GM23338 (cell line): ENCODE measurements at regions not wholly inside any gene's neighbourhood (a gene's known extent, or its start where the extent isn't known, plus 50 kb on each side); places are given as distances from the start of the nearest gene placed in this dataset.
A peak's percentile ranks its signal among the peaks of the same experiment; 100 is the strongest.

ENCODE experiments used
- ATAC-seq: fragments of 200-7000 bp; cut with Tn5 transposase; 3 replicates; pipeline ENCODE4 v1.9.1; 2020
- DNase-seq: peaks from one replicate; pipeline ENCODE4 v3.0.0-alpha.2; 2015; ENCODE audit warnings: low spot score
- H2AFZ ChIP-seq: fragments of 200-600 bp; sonication (generic); 2 replicates; pipeline ENCODE4 v1.8.0; 2016; ENCODE audit warnings: antibody characterized with exemption, mild to moderate bottlenecking, moderate library complexity
- H3F3A ChIP-seq: fragments of 200-600 bp; sonication (generic); replicated peaks from 2 replicates; pipeline ENCODE4 v1.8.0; 2017; ENCODE audit warnings: antibody characterized with exemption, mixed run types, low read depth
- H3K27ac ChIP-seq: fragments of 200-600 bp; sonication (generic); 2 replicates; pipeline ENCODE4 v1.6.1; 2016; ENCODE audit warnings: low read depth
- H3K27me3 ChIP-seq: fragments of 200-600 bp; sonication (generic); 2 replicates; pipeline ENCODE4 v1.8.0; 2016; ENCODE audit warnings: mild to moderate bottlenecking, mixed run types, moderate library complexity; ENCODE audit not compliant: insufficient read depth
- H3K36me3 ChIP-seq: fragments of 200-600 bp; sonication (generic); 2 replicates; pipeline ENCODE4 v1.8.0; 2016; ENCODE audit warnings: mild to moderate bottlenecking; ENCODE audit not compliant: insufficient read depth
- H3K4me1 ChIP-seq: fragments of 200-600 bp; sonication (generic); 2 replicates; pipeline ENCODE4 v1.8.0; 2016; ENCODE audit warnings: mild to moderate bottlenecking, moderate library complexity; ENCODE audit not compliant: insufficient read depth
- H3K4me2 ChIP-seq: fragments of 200-600 bp; sonication (generic); 2 replicates; pipeline ENCODE4 v1.7.1; 2017; ENCODE audit warnings: mixed run types
- H3K4me3 ChIP-seq: fragments of 200-600 bp; sonication (generic); 2 replicates; pipeline ENCODE4 v1.6.1; 2016; ENCODE audit warnings: mixed run types
- H3K79me2 ChIP-seq: fragments of 200-600 bp; sonication (generic); replicated peaks from 2 replicates; pipeline ENCODE4 v1.8.0; 2017; ENCODE audit warnings: mild to moderate bottlenecking; ENCODE audit not compliant: insufficient read depth
- H3K9me2 ChIP-seq: fragments of 200-600 bp; sonication (generic); 2 replicates; pipeline ENCODE4 v1.8.0; 2017; ENCODE audit not compliant: insufficient read depth
- H4K20me1 ChIP-seq: fragments of 200-600 bp; sonication (generic); replicated peaks from 2 replicates; pipeline ENCODE4 v1.8.0; 2017; ENCODE audit warnings: mild to moderate bottlenecking; ENCODE audit not compliant: insufficient read depth
- H3K27ac Mint-ChIP-seq: 2 replicates; pipeline ENCODE4 v1.8.0; 2020; ENCODE audit warnings: inconsistent platforms, mild to moderate bottlenecking, moderate library complexity, mixed read lengths
- H3K27me3 Mint-ChIP-seq: 3 replicates; pipeline ENCODE4 v1.8.0; 2022; ENCODE audit warnings: low read depth, mild to moderate bottlenecking, moderate library complexity, mixed read lengths, inconsistent platforms; ENCODE audit not compliant: insufficient read depth, poor library complexity
- H3K36me3 Mint-ChIP-seq: 3 replicates; pipeline ENCODE4 v1.8.0; 2021; ENCODE audit warnings: low read depth, mild to moderate bottlenecking, inconsistent platforms, moderate library complexity, mixed read lengths
- H3K4me1 Mint-ChIP-seq: 3 replicates; pipeline ENCODE4 v1.8.0; 2020; ENCODE audit warnings: mild to moderate bottlenecking, inconsistent platforms, mixed read lengths
- H3K4me3 Mint-ChIP-seq: 3 replicates; pipeline ENCODE4 v1.8.0; 2021; ENCODE audit warnings: moderate library complexity, mild to moderate bottlenecking, inconsistent platforms, mixed read lengths
- H3K9me3 Mint-ChIP-seq: 3 replicates; pipeline ENCODE4 v1.8.0; 2020; ENCODE audit warnings: moderate library complexity, mild to moderate bottlenecking, inconsistent platforms, mixed read lengths
- CREB1 ChIP-seq: fragments of 250-450 bp; sonication (Bioruptor Pico); IDR thresholded peaks from 2 replicates; pipeline ENCODE4 v1.5.0; 2020; ENCODE audit warnings: low read depth, mild to moderate bottlenecking, moderate library complexity
- CTCF ChIP-seq, 2 experiments: fragments of 200-600 bp in 1 of 2; sonication (generic) in 1 of 2; conservative IDR thresholded peaks; 2 replicates each; pipeline versions ENCODE4 v1.5.1 to v1.6.1; 2016 to 2017; ENCODE audit warnings: antibody characterized with exemption in 2 of 2, low read depth in 2 of 2, mild to moderate bottlenecking in 2 of 2, moderate library complexity in 1 of 2
- EZH2 ChIP-seq: fragments of 200-600 bp; sonication (generic); IDR thresholded peaks from one replicate; pipeline ENCODE4 v1.8.0; 2017; ENCODE audit warnings: antibody characterized with exemption, mild to moderate bottlenecking, low read depth; ENCODE audit not compliant: unreplicated experiment
- EZH2phosphoT487 ChIP-seq: fragments of 200-600 bp; sonication (generic); IDR thresholded peaks from one replicate; pipeline ENCODE4 v1.8.1; 2018; ENCODE audit warnings: antibody characterized with exemption; ENCODE audit not compliant: unreplicated experiment
- JUNB ChIP-seq: IDR thresholded peaks from one replicate; pipeline ENCODE4 v1.6.1; 2016; ENCODE audit warnings: antibody characterized with exemption; ENCODE audit not compliant: unreplicated experiment
- NANOG ChIP-seq: IDR thresholded peaks from 2 replicates; pipeline ENCODE4 v1.6.1; 2016; ENCODE audit warnings: antibody characterized with exemption, borderline replicate concordance
- POLR2AphosphoS5 ChIP-seq: IDR thresholded peaks from 2 replicates; pipeline ENCODE4 v1.6.1; 2016; ENCODE audit warnings: antibody characterized with exemption, low read depth
- REST ChIP-seq: IDR thresholded peaks from one replicate; pipeline ENCODE4 v1.6.1; 2018; ENCODE audit warnings: antibody characterized with exemption; ENCODE audit not compliant: unreplicated experiment
- STAT1 ChIP-seq: IDR thresholded peaks from one replicate; pipeline ENCODE4 v1.6.1; 2016; ENCODE audit warnings: antibody characterized with exemption; ENCODE audit not compliant: unreplicated experiment
- ZNF114 ChIP-seq: fragments of 250-450 bp; sonication (Bioruptor Pico); IDR thresholded peaks from 2 replicates; pipeline ENCODE4 v1.5.0; 2020; ENCODE audit warnings: mild to moderate bottlenecking, moderate library complexity
- ZNF331 ChIP-seq: fragments of 250-450 bp; sonication (Bioruptor Pico); IDR thresholded peaks from 2 replicates; pipeline ENCODE4 v1.5.0; 2020; ENCODE audit warnings: low read depth, mild to moderate bottlenecking, moderate library complexity
- ZNF462 ChIP-seq: fragments of 250-450 bp; sonication (Bioruptor Pico); IDR thresholded peaks from 2 replicates; pipeline ENCODE4 v1.5.0; 2020; ENCODE audit warnings: mild to moderate bottlenecking, moderate library complexity
- TF ChIP-seq, protein P1 (sequence below): IDR thresholded peaks from 2 replicates; pipeline ENCODE4 v1.6.1; 2016; ENCODE audit warnings: antibody characterized with exemption

DNA sequence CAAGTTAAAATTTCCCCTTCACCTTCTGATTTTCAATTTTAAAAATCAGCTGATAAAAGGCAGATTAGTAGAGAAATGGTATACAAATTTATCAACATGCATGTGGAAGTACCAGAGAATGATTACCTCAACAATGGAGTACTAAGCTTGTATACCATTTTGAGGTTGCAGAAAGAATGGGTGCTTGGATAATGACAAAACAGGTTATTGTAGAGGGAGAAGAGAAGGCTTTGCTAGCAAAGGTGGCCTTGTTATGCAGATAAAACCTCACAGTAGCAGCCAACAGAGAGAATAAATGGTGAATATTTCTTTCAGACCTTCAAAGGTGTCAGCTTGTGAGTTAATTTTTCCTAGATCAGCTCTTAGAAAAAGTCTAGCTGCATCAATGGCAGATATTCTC lies 1174.9 kb upstream of the ADGRL4 start:
- Histone ChIP-seq H3K4me3 (no peak overlapping the region), H3K9me2 (no peaks in the 10 kb centered on the region), H3K27me3 (no peaks in the 10 kb centered on the region), H3K4me2 (peak overlapping the region; percentile 2), H3K36me3 (no peaks in the 10 kb centered on the region), H3K4me1 (peaks cover 5% of the 10 kb centered on the region; the same call in 1 of the 2 replicates), H3F3A (no peaks in the 10 kb centered on the region), H4K20me1 (no peaks in the 10 kb centered on the region), H2AFZ (no peak overlapping the region), H3K79me2 (no peaks in the 10 kb centered on the region), H3K27ac (no peak overlapping the region)
- Mint-ChIP-seq H3K4me3 (no peak overlapping the region), H3K27ac (no peak overlapping the region; the same call in 1 of the 2 replicates), H3K27me3 (no peaks in the 10 kb centered on the region), H3K9me3 (no peaks in the 10 kb centered on the region), H3K36me3 (no peaks in the 10 kb centered on the region), H3K4me1 (peaks cover 21% of the 10 kb centered on the region)
- DNase-seq (peak; percentile 51), ATAC-seq (peak; percentile 97)
- TF ChIP-seq, protein P1, sequence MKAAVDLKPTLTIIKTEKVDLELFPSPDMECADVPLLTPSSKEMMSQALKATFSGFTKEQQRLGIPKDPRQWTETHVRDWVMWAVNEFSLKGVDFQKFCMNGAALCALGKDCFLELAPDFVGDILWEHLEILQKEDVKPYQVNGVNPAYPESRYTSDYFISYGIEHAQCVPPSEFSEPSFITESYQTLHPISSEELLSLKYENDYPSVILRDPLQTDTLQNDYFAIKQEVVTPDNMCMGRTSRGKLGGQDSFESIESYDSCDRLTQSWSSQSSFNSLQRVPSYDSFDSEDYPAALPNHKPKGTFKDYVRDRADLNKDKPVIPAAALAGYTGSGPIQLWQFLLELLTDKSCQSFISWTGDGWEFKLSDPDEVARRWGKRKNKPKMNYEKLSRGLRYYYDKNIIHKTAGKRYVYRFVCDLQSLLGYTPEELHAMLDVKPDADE: no peak
- TF ChIP-seq CREB1 (CRISPR knock-in tag) (peak; percentile 35; the same call in 1 of the 2 replicates), ZNF462 (CRISPR knock-in tag) (peak; percentile 89), STAT1 (no peak), JUNB (no peak), EZH2 (no peak), ZNF114 (CRISPR knock-in tag) (peak; percentile 49; the same call in 1 of the 2 replicates), CTCF (conservative IDR thresholded peaks at IDR 0.05; ENCODE audit: low read depth in 2 of 2) (no peak), REST (no peak), NANOG (peak; percentile 56), POLR2AphosphoS5 (no peak), EZH2phosphoT487 (no peak), ZNF331 (no peak)
